Left lobe of liver (tissue), 2 donors: ENCODE measurements at regions not wholly inside any gene's neighbourhood (a gene's known extent, or its start where the extent isn't known, plus 50 kb on each side); places are given as distances from the start of the nearest gene placed in this dataset.

Experiments
- ATAC-seq: fragments of 200-7000 bp; cut with Tn5 transposase; one replicate; pipeline ENCODE4 v1.9.1; 2020; ENCODE audit warnings: mild to moderate bottlenecking, moderate library complexity
- DNase-seq: peaks from one replicate; pipeline ENCODE4 v3.0.0-alpha.2; 2020; ENCODE audit warnings: low spot score
- donor health status: DM: no; HTN: no; CAD: no; lungs with moderate emphysema.
- donor health status: DM: no; HTN: yes; CAD: no.

DNA sequence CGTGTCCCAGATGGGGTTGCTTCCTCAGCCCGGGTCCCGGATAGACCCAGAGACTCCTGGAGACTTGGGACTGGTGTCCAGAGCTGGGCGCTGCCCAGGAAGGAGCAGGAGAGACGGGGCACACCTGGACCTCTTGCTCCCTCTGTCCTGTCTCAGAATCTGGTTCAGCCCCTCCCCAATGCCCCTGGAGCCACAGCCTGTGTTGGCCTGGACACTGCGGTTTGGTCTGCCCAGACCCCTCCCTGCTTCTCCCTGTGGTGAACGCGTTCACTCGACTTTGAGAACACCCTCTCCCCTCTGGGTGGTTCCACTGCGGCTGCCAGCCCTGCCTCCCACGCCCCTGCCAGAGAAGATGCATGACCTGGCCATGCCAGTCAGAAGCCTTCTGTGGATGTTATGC lies 111.1 kb downstream of the HMX1 start:
- ATAC-seq (no peak), DNase-seq (no peak)

DNA sequence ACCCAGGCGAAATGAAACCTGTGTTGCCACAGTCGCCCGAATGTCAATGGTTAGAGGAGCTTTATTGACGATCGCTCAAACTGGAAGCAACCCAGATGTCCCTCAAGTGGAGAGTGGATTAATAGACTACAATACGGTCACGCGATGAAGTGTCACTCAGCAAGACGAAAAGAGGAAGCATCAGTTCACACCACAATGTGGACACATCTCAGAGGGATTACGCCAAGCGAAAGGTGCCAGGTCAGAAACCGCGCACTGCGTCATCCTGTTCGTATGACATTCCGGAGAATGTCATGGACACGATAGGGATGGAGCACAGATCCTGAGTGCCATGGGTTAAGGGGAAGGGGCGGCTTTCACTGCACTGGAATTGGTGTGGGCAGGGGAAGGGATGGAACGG lies 111.7 kb downstream of the HMX1 start:
- DNase-seq: no peak

DNA sequence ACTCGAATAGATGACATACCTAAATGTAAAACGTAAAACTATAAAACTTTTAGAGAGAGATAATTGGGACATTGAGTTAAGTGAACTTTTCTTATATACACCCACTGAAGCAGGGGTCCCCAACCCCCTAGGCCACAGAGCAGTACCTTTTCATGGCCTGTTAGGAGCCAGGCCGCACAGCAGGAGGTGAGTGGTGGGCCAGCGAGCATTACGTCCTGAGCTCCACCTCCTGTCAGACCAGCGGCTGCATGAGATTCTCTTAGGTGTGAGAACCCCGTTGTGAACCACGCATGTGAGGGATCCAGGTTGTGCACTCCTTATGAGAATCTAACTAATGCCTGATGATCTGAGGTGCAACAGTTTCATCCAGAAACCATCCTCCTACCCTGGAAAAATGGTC lies 114.8 kb downstream of the HMX1 start:
- DNase-seq (no peak), ATAC-seq (no peak)

More for the DNA sequence above, 111.7 kb downstream of the HMX1 start:
- no peak for ATAC-seq

DNA sequence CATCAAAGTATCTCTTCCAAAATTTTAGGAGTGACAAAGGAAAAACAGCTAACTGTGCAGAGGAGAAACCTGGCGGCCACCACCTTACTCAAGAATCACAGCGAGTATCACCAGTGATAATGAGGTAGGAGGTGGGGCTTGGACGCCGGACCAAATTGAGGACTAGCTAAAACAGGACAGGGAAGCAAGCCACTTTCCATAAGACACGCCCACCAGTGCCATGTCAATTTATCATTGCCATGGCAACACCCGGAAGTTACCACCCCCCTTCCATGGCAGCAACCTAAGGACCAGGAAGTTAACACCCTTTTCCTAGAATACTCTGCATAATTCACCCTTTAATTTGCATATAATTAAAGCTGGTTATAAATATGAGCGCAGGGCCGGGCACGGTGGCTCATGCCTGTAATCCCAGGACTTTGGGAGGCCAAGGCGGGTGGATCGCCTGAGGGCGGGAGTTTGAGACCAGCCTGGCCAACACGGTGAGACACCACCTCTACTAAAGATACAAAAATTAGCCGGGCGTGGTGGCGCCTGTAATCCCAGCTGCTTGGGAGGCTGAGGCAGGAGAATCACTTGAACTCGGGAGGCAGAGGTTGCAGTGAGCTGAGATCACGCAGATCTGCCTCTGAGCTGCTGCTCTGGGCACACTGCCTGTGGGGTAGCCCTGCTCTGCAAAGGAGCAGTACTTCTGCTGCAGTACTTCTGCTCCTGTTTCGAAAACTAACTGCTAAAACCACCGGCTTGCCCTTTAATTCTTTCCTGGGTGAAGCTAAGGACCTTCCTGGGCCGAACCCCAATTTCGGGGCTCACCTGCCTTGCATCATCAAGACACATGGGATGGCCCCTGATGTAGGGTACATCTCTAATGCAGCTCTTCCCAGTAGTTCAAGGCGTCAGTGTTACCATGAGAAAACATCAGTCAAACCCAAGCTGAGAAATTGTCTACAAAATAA lies 116.7 kb downstream of the HMX1 start:
- ATAC-seq (no peak), DNase-seq (no peak)

DNA sequence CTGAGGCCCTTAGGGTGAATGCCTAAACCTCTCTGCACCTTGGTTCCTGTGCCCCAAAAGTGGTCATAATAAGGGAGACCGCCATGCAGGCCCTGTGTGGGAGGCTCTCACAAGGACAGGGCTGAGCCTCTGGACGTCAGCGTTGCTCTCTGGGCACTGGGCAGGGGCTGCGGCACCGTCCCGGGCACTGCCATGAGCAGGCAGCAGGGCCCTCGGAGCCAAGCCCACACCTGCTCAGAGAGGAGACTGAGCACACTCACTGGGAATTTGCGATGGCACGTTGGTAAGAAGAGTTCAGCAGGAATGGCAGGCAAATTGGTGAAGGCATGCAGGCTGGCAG lies 123.4 kb downstream of the HMX1 start:
- no peak for DNase-seq

DNA sequence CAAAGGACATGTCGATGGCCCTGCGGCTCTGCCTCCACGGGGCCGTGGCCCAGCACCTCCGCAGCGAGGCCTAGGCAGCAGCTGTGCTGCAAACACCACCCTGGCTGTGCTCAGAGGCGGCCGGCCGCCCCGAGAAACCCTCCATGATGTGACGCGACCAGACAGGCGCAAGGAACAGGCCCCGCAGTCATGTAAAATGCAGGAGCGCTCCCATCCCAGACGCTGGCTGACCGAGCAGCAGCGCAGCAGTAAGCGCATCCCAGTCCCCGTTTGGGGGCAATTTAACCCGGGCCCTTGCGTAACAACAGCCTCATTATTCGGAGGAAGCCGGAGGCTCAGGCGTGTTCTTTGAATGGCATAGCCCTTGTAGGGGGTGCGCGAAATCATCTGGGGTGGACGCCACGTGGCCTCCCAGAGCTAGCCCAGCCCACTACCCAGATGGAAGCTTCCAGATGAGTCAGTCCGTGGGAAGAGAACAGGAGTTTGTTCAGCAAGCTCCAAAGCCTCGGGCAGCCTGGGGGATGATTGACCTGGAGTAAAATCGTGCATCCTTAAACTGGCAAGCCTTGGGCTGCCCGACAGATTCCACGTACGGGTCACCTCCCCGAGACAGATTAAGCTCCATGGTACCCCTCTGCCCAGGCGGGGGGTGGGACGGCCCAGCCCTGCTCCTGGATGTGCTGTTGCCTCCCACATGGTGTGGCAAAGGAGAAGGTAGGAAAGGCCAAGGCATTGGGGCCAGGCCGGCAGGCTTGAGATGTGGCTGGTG lies 124.0 kb downstream of the HMX1 start:
- ATAC-seq (no peak), DNase-seq (no peak)

More for the DNA sequence above, 123.4 kb downstream of the HMX1 start:
- ATAC-seq: no peak

DNA sequence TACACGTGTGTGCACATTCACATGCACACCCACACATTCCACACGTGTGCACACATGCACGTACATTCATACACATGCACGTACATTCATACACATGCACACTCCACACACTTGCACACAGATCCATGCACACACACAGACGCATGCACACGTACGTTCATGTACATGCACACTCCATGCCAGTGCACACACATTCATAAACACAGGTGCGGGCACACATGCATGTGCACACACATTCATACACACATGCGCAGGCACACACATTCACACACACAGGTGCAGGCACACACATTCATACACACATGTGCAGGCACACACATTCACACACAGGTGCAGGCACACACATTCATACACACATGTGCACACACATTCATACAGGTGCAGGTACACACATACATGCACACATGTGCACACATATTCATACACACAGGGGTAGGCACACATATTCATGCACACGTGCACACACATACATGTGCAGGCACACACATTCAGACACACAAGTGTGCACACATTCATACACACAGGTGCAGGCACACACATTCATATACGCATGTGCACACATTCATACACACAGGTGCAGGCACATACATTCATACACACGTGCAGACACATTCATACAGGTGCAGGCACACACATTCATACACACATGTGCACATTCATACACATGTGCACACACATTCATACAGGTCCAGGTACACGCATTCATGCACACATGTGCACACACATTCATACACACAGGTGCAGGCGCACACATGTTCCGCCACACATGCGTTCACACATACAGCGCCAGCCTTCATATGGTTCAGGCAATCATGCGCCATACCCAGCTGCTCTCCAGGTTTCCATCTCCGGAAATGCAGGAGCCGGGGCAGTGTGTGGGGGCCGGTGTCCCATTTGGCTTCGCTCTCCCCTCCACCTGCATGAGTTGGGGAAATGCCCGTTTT lies 124.8 kb downstream of the HMX1 start:
- no peak for DNase-seq
- ATAC-seq: no peak

DNA sequence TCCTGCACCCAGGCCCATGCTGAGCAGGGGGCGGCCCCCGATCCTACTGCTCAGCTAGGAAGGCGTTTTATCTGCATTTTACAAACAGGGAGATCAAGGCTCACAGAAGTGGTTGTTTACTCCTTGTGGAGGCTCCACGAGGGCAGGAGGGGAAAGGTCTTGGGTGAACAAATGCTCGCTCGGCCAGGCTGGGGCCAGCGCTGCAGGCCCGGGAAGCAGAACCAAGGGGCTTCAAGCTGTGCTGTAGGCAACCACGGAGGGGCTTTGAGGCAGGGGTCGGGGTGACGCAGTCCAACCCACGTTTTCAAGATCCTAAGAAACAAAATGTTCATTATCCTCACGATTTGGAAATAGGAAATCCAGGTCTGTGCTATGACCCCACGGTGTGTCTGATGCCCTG lies 125.8 kb downstream of the HMX1 start:
- DNase-seq: peak; percentile 12
- no peak for ATAC-seq

DNA sequence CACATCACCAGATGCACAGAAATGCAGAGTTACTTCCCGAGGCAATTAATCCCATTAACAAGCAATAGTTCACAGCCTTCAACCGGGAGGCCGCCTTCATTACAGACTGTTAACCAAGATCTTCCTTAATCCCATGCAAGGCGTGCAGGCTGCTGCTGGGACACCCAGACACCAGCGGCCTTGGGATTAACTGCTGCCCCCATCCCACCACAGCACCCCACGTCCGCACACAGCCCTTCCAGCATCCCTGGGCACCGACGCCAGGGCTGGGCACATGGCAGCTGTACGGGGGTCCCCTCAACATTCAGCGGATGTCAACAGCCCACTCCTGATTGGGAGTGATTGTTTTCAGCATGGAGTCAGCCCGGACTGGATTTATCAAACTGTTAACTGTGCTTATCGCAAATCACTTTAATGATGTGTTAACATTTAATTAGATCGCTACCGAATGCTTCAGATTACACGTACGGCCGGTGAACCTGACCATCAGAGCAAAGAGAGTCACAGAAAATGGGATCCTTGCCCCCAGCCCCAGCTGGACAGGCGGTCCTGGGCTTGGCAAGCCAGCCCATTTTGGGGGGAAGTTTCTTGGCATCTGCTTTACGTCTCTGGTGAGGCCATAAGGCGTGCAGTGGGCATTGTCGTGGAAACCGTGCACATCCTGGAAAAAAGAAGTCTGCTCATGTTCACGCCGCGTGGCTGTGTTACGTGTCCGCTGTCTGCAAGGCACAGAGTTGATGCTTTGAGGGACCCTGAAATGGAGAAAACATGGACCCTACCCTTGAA lies 126.4 kb downstream of the HMX1 start:
- DNase-seq (peak; percentile 16), ATAC-seq (no peak)

DNA sequence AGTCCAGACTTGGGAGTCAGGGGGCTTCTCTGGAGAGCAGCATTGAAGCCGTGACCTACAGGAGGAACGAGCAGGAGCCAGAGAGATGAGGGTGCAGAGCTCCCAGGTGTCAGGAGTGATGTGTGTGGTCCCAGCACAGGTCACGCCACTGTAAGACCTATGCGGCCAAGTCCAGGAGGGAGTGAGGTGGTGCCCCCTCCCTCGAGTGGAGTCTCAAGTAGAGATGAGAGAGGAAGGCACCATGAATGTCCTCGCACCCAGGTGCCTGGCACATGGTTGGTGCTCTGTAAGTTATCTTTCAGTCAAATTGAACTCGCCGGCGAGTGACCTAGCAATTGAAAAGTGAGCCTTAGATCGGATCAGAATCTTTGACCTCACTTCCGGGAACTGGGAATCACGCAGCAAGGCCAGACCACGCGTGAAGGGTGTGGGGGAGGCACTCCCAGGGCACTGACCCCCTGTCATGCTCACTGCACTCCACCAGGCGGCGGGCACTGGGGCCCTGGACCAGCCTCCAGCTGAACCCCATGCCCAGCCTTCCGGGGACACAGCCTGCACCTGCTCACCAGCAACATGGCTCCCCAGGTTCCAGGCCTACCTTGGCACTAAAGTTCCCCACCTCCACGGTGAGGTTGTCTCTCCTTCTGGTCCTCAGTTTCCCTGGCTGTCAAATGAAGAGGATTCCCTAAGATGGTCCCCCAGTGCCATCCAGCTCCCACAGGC lies 127.4 kb downstream of the HMX1 start:
- peak; percentile 22 for DNase-seq
- ATAC-seq: no peak

DNA sequence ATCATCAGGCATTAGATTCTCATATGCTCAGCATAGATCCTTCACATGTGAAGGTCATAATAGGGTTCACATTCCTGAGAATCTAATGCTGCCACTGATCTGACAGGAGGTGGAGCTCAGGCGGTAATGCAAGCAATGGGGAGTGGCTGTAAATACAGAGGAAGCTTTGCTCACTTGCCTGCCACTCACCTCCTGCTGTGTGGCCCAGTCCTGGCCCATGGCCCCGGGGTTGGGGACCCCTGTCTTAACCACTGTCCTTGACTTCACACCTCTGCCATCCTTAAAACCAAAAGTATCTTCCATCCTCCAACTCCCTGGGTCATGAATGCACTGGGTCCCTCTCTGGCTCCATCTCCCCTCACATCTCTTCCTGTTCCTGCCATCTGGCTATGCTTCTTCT lies 129.1 kb downstream of the HMX1 start:
- peak; percentile 18 for DNase-seq

DNA sequence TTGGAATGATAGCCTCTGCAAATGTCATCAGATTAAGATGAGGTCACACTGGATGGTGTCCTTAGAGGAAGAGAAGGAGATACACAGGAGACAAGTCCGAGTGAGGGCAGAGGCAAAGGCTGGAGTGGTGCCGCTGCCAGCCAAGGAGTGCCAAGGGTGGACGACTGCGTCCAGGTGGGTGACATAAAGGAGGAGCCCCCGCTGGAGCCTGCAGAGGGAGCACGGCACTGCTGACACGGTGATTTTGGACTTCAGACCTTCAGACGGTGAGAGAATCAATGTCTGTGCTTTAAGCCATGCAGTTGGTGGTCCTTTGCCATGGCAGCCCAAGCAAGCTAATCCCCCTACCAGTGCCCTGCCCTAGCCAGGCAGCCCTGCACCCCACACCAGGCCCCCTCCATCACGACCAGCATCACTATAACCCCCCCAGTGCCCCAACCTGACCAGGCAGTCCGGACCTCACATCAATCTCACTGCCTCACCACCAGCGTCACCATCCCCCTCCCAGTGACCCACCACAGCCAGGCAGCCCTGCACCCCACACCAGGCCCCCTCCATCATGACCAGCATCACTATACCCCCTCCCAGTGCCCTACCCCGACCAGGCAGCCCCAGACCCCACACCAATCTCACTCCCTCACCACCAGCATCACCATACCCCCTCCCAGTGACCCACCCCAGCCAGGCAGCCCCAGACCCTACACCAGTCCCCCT lies 130.0 kb downstream of the HMX1 start:
- no peak for ATAC-seq
- DNase-seq: peak; percentile 19

More for the DNA sequence above, 129.1 kb downstream of the HMX1 start:
- ATAC-seq: no peak

DNA sequence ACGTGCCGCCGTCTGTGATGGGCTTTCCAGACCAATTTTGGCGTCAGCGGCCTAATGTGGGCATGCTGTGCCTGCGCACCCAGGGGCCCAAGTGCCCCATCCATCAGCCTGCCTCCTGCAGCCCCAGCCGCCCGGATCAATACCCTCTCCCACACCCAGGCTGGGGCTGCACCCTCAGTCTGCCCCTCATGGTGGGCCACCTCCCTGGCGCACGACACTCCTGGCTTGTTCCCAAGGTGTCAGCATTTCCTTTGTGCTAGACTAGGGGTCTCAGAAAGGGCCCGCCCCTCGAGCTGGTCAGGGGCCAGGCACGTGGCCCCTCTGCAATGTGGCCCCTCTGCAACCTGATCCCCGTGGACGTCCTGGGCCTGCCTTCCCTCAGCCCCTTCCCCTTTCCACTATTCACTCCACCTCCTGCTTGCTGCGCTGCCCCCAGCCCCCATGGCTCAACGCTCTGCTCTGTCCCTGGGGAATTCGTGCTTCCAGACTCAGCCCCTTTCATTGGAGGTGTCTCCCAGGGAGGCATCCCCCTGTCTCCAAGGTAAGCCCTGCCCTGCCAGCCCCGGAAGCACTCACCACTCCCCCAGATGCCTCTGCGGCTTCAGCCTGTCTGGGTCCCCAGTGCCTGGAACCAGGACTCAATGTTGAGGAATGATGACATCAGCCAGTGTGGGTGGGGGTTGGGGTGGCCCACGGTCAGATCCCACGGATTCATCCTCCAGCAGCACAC lies 130.8 kb downstream of the HMX1 start:
- ATAC-seq: no peak
- DNase-seq: peak; percentile 31

DNA sequence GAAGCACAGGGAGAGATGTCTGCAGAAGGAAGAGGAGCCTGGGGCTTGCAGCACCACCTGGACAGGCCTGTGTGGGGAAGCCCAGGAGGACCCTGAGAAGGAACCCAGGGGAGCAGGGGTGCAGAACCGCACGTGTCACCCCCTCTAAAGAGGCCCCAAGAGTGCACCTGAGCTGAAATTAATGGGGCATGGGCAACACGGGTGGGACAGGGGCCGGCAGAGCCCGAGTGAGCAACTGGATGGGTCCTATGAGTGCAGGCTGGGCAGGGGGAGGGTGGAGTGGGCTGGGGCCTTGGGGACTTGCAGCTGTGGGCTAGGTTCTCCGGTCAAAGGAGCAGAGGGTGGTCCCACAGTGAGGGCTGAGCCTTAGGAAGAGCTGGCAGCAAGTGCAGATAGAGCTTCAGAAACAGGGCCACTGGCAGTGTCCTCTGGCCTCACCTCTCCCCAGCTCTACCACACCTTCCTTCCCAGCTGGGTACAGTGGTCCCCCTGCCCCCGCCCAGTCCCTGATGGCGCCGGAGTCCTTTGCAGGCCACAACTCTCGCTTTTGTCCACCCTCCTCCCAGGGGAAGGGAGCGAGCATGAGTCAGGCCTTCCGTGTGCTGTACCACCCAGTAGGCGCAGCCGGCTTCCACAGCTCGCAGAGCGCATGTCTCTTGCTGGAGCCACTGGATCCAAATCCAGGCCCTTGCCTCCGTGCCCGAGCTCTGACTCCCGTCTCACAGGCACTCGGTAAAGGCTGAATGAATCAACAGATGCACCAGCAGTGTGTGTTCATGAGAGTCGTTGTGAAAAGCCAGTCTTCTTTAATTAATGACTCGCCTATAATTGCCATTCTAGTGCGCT lies 131.6 kb downstream of the HMX1 start:
- DNase-seq: peak; percentile 38
- ATAC-seq: no peak

DNA sequence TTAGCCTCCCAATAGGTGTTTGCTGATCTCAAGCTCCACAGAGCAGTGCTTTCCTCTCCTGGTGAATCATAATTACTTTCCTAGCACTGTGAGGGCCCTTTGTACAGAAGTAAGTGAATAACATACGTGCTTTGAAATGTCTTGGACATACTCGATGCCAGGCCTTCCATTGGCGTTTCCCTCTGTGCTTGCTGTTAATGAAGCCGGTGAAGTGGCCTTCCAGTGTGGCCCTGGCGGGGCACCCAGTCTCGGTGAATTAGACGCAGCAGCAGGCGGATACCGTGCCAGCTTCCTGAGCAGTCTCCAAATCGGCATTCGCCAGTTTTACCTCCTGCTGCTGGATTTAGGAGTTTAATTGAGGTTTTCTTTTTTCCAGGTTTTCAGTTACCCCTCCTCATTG lies 132.3 kb downstream of the HMX1 start:
- DNase-seq (peak; percentile 11), ATAC-seq (no peak)

DNA sequence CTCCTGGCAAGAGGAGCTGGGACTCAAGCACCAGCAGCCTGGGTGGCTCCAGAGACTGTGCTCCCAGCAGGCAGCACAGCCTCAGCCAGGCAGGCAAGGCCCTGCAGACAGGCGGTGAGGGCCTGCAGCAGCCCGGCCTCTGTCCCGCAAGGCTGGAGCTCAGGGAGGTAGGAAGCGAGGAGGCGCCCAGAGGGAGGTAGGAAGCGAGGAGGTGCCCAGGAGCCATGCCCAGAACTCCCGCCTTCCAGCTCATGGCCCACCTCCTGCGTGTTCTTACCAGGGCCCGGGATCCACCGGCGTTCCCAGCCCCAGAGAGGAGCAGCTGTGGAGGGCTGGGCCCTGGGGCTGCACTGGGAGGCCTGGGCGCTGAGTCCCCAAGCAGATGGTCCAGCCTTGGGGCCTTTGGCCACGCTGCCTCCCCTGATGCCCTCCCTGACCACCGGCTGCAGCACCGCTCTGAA lies 133.1 kb downstream of the HMX1 start:
- DNase-seq (no peak), ATAC-seq (no peak)

DNA sequence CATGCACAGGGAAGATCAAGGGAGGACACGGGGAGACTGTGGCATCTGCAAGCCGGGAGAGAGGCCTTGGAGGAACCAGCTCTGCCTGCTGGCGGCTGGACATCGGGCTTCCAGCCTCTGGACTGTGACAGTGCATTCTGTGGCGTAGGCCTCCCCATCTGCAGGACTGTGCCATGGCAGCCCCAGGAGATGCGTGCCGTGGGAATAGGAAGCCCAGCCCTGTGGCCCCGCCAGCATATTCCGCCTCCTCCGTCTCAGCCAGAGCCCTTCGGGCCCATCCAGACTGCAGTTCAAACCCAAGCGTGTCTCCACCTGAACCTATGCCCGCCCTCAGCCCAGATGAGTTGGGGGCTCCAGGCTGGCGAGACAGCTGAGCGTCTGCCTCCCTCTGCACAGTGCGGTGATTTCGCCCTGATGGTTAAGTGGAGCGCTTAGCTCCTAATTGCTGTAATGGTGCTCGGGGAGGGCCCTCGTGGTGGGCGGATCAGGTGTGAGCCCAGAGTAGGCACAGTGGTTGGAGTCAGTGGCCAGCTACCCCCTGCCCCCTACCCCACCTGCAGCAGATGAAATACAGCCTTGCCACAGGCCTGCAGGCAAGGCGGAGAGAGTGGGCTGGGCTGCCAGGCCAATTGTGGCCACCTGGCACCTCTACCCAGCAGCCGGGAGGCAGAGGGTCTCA lies 133.9 kb downstream of the HMX1 start:
- ATAC-seq (no peak), DNase-seq (peak; percentile 33)
